Medulla oblongata (tissue), 1 donor: ENCODE measurements at regions not wholly inside any gene's neighbourhood (a gene's known extent, or its start where the extent isn't known, plus 50 kb on each side); places are given as distances from the start of the nearest gene placed in this dataset.

Source experiments
- DNase-seq: peaks from one replicate; pipeline ENCODE4 v3.0.0-alpha.2; 2015; ENCODE audit errors: extremely low spot score

- DNase-seq: no peak
Measured at GRCh38 chr2:48107326-48107925, 201.1 kb upstream of the FBXO11 start.

GRCh38 chr2:48108455-48108854 is 202.2 kb upstream of the FBXO11 start:
- DNase-seq: no peak

GRCh38 chr2:48109491-48110204 is 203.3 kb upstream of the FBXO11 start:
- peak; percentile 34 for DNase-seq

DNA sequence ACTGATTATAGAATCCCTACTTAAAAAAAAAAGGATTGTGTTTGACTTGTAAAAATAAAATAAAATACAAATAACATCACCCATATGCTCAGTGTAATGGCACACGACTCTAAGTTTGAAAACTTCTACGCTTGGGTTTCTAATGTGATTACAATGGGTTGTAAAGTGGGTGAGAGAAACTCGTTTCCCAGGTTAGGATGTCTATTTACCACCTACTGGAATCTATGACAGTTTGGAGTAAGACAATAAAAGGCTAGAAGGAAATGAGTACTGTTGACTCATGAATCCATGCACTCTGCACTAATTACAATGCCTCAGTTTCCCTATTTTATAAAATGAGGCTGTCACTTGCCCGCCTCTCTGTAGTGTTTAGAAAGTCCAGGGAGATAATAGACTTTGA is 204.0 kb upstream of the FOXN2 start:
- no peak for DNase-seq

- no peak for DNase-seq
Measured at GRCh38 chr2:48112911-48113680, 201.4 kb upstream of the FOXN2 start.

DNA sequence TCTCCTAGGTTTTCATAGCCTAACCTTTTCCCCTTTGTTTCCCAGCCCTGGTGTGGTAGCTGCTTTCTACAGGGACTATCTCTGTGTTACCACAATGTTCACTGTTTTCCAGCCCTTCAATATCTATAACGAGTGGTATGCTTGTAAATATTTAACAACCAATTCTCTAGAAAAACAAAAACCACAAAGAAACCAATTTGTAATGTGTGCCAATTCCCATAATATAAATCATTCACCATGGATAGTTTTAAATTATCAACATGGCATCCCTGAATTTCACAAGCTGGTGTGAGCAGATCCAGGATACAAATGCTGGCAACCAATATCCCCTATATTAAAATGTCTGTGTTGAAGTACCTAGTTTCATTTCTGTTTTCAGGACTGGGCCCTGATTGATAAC is 200.7 kb upstream of the FOXN2 start:
- no peak for DNase-seq

- no peak for DNase-seq
Measured at GRCh38 chr2:48114256-48114655, 200.2 kb upstream of the FOXN2 start.

- no peak for DNase-seq
Measured at GRCh38 chr2:48116497-48116896, 198.0 kb upstream of the FOXN2 start.

DNA sequence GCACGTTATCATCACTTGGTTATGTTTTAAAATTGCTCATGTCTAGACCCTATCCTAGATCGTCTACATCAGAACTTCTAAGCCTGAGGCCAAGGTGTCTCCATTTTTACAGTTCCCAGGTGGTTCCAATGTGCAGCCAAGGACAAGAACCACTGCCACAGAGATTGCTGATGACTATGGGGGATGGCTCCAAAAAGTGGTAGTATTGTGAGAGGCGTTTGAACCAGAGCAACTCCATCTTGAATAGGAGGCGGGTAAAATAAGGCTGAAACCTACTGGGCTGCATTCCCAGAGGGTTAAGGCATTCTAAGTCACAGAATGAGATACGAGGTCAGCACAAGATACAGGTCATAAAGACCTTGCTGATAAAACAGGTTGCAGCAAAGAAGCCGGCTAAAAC is 195.6 kb upstream of the FOXN2 start:
- no peak for DNase-seq

DNA sequence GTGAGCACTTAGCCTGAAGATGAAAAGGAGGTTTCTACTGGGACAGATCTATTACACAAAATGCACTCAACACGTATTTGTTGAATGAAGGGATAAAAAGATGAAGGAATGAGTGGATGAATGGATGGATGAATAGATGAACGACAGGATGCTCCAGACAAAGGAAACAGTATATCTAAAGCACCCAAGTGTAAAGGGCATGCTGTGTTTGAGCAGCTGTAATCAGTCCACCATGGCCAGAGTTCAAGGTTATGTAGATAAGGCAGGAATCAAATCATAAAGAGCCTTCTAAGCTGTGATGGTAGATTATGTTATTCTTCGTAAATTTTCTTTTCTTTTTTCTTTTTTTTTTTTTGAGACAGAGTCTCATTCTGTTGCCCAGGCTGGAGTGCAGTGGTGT is 194.4 kb upstream of the FOXN2 start:
- no peak for DNase-seq

GRCh38 chr2:48120759-48121242 is 193.7 kb upstream of the FOXN2 start:
- no peak for DNase-seq

DNA sequence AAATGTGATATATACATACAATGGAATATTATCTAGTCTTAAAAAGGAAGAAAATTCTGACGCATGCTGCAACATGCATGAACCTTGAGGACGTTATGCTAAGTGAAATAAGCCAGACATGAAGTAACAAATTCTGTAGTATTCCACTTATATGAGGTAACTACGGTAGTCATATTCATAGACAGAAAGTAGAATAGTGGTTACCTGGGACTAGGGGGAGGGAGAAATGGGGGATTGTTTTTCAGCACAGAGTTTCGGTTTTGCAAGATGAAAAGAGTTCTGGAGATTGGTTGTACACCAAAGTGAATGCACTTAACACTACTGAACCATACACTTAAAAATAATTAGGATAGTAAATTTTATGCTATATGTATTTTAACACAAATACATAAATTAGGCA is 192.3 kb upstream of the FOXN2 start:
- no peak for DNase-seq

- DNase-seq: no peak
Measured at GRCh38 chr2:48124592-48124991, 189.9 kb upstream of the FOXN2 start.

GRCh38 chr2:48126162-48126561 is 188.3 kb upstream of the FOXN2 start:
- DNase-seq: no peak

DNA sequence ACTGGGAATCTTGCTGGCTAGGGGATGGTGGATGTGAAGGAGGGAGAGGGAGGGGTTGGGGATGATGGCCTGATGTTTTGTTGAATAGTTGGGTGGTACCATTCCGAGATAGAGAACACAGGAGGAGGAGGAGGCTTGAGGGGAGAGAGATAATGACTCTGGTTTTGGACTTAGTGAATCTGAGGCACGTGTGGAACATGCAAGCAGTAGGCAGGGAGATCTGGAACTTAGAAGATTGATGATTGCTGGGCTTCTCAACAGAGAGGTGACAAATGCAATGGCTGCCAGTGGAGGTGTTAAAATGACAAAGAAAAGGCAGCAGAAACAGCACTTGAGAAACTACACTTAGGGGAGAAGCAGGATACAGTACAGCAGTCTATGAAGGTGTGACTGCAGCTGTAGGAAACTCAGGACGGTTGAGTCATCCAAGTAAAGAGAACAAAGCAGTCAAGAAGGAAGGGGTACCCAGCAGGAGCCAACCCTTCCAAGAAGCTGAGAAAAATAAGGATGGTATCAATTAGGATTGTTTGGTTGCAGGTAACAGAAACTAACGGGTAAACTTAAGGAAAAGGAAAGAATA is 186.8 kb upstream of the FOXN2 start:
- DNase-seq: no peak

DNA sequence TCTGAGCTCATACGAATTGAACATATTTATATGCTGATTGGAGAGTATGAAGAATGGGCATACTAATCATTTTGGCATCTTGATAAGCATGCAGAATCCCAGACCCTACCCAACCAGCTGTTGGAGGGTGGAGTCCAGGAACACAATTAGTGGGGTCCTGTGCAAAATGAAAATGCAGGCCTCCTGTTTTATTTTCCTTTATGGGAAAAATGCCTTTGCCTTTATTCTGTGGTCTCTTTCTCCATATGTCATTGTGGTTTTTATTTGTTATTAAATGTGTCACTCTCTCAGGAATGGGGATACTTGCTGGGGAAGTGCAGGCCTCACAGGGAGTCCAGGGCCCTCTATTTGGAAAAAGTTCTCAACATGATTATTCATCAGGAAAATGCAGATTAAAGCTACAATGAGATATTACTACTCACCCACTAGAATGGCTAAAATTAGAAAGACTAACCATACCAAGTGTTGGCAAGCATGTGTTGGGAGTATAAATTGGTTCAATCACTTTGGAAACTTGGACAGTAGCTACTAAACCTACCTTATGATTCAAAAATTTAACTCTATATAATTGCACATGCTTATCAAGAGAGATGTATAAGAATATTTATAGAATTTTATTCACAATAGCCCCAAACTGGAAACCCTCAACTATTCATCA is 185.1 kb upstream of the FOXN2 start:
- no peak for DNase-seq

- peak; percentile 40 for DNase-seq
Measured at GRCh38 chr2:48131539-48132270, 182.8 kb upstream of the FOXN2 start.

- no peak for DNase-seq
Measured at GRCh38 chr2:48132271-48132625, 182.2 kb upstream of the FOXN2 start.

- no peak for DNase-seq
Measured at GRCh38 chr2:48134704-48135103, 179.8 kb upstream of the FOXN2 start.

- DNase-seq: no peak
Measured at GRCh38 chr2:48135797-48136196, 178.7 kb upstream of the FOXN2 start.

DNA sequence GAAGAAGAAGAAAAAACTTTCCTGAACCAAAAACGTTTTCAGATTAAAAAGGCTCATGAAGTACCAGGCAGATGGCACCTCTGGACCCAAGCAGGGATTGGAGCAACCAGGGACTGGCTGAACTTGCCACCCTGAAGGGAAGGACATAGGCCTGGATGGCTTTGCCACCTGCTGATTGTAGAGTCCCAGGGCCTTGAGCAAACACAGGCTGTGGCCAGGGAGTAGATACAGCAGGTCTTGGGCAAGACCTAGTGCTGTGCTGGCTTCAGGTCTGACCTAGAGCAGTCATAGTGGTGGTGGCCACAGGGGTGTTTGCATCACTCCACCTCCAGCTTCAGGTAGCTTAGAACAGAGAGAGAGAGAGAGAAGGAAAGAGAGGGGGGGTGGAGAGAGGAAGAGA is 176.7 kb upstream of the FOXN2 start:
- DNase-seq: no peak
